ENCODE measurements at regions not wholly inside any gene's neighbourhood (a gene's known extent, or its start where the extent isn't known, plus 50 kb on each side); places are given as distances from the start of the nearest gene placed in this dataset.

- DNase-seq (ENCODE audit: low read depth): no peak
- H3K4me3 ChIP-seq (ENCODE audit: control insufficient read depth, low read depth, low read length): no peak overlapping the region
Measured at GRCh38 chr2:147554521-147555107, 290.2 kb upstream of the ACVR2A start.

GRCh38 chr2:147553775-147554271, 291.0 kb upstream of the ACVR2A start:
- H3K4me3 ChIP-seq (ENCODE audit: control insufficient read depth, low read depth, low read length): no peak overlapping the region

More at GRCh38 chr2:147554521-147555107, 290.2 kb upstream of the ACVR2A start:
- no peak for TF ChIP-seq CTCF (IDR thresholded peaks at IDR 0.05; ENCODE audit: control insufficient read depth, insufficient read depth, low read depth, low read length, missing control alignments)

GRCh38 chr2:147550995-147551731, 293.7 kb upstream of the ACVR2A start:
- no peak overlapping the region for H3K4me3 ChIP-seq (ENCODE audit: control insufficient read depth, low read depth, low read length)
- no peak for TF ChIP-seq CTCF (IDR thresholded peaks at IDR 0.05; ENCODE audit: control insufficient read depth, insufficient read depth, low read depth, low read length, missing control alignments)
- no peak for DNase-seq (ENCODE audit: low read depth)

More at GRCh38 chr2:147553775-147554271, 291.0 kb upstream of the ACVR2A start:
- DNase-seq (ENCODE audit: low read depth): no peak
- no peak for TF ChIP-seq CTCF (IDR thresholded peaks at IDR 0.05; ENCODE audit: control insufficient read depth, insufficient read depth, low read depth, low read length, missing control alignments)

- DNase-seq (ENCODE audit: low read depth): no peak
- TF ChIP-seq CTCF (IDR thresholded peaks at IDR 0.05; ENCODE audit: control insufficient read depth, insufficient read depth, low read depth, low read length, missing control alignments): no peak
- no peak overlapping the region for H3K4me3 ChIP-seq (ENCODE audit: control insufficient read depth, low read depth, low read length)
Measured at GRCh38 chr2:147549054-147549453, 295.8 kb upstream of the ACVR2A start.

- TF ChIP-seq CTCF (IDR thresholded peaks at IDR 0.05; ENCODE audit: control insufficient read depth, insufficient read depth, low read depth, low read length, missing control alignments): no peak
- H3K4me3 ChIP-seq (ENCODE audit: control insufficient read depth, low read depth, low read length): no peak overlapping the region
- DNase-seq (ENCODE audit: low read depth): no peak
Measured at GRCh38 chr2:147548451-147548850, 296.4 kb upstream of the ACVR2A start.

- H3K4me3 ChIP-seq (ENCODE audit: control insufficient read depth, low read depth, low read length): no peak overlapping the region
- no peak for DNase-seq (ENCODE audit: low read depth)
- no peak for TF ChIP-seq CTCF (IDR thresholded peaks at IDR 0.05; ENCODE audit: control insufficient read depth, insufficient read depth, low read depth, low read length, missing control alignments)
Measured at GRCh38 chr2:147547440-147547839, 297.4 kb upstream of the ACVR2A start.
